Fibroblast of villous mesenchyme (primary cell): ENCODE measurements at regions not wholly inside any gene's neighbourhood (a gene's known extent, or its start where the extent isn't known, plus 50 kb on each side); places are given as distances from the start of the nearest gene placed in this dataset.

Experiments
- DNase-seq: peaks from one replicate; pipeline ENCODE4 v3.0.0-alpha.2; 2010; ENCODE audit warnings: low read depth
- H3K4me3 ChIP-seq: 2 replicates; pipeline ENCODE4 v1.5.1; 2011; ENCODE audit warnings: low read depth, mild to moderate bottlenecking, low read length
- CTCF ChIP-seq: IDR thresholded peaks from 2 replicates; pipeline ENCODE4 v1.5.1; 2012; ENCODE audit warnings: low read depth, mild to moderate bottlenecking, low read length; ENCODE audit not compliant: insufficient read depth

- no peak for TF ChIP-seq CTCF
- DNase-seq, result no peak
- H3K4me3 ChIP-seq, result no peak overlapping the region
These were observed 117.6 kb upstream of the CCN2 start for GRCh38 chr6:132068766-132069165.

- no peak overlapping the region for H3K4me3 ChIP-seq
- peak; percentile 36 for DNase-seq
- no peak for TF ChIP-seq CTCF
These were observed 116.1 kb upstream of the CCN2 start for GRCh38 chr6:132067286-132067685.

GRCh38 chr6:132065556-132065955, 114.4 kb upstream of the CCN2 start:
- no peak for DNase-seq
- no peak for TF ChIP-seq CTCF
- no peak overlapping the region for H3K4me3 ChIP-seq

- H3K4me3 ChIP-seq, result no peak overlapping the region
- no peak for TF ChIP-seq CTCF
- no peak for DNase-seq
These were observed 112.6 kb upstream of the CCN2 start for GRCh38 chr6:132063738-132064137.

GRCh38 chr6:132063204-132063603, 112.0 kb upstream of the CCN2 start:
- no peak for DNase-seq
- H3K4me3 ChIP-seq, result no peak overlapping the region
- no peak for TF ChIP-seq CTCF

- no peak overlapping the region for H3K4me3 ChIP-seq
- DNase-seq, result no peak
- no peak for TF ChIP-seq CTCF
These were observed 111.5 kb upstream of the CCN2 start for GRCh38 chr6:132062626-132063025.

- TF ChIP-seq CTCF, result no peak
- DNase-seq, result no peak
These were observed 110.2 kb upstream of the CCN2 start for GRCh38 chr6:132061381-132061780.

More at GRCh38 chr6:132061381-132061780, 110.2 kb upstream of the CCN2 start:
- no peak overlapping the region for H3K4me3 ChIP-seq
